ENCODE measurements at regions not wholly inside any gene's neighbourhood (a gene's known extent, or its start where the extent isn't known, plus 50 kb on each side); places are given as distances from the start of the nearest gene placed in this dataset.

GRCh38 chr1:166457700-166458099, 290.9 kb upstream of the FAM78B start:
- TF ChIP-seq CTCF (IDR thresholded peaks at IDR 0.05; ENCODE audit: low read length) (no peak), EZH2 (optimal IDR thresholded peaks at IDR 0.05; ENCODE audit: low read depth, low read length) (no peak), EZH2phosphoT487 (IDR thresholded peaks at IDR 0.05; ENCODE audit: low read length) (no peak)

Data from MM.1S (cell line).